Smooth muscle cell (in vitro differentiated cells): ENCODE measurements at regions not wholly inside any gene's neighbourhood (a gene's known extent, or its start where the extent isn't known, plus 50 kb on each side); places are given as distances from the start of the nearest gene placed in this dataset.

Source experiments
- DNase-seq: peaks from one replicate; lab custom pipeline; 2025; ENCODE audit not compliant: unreplicated experiment; lab: John Stamatoyannopoulos, UW
- H2AFZ ChIP-seq: fragments of 200-600 bp; sonication (generic); 2 replicates; pipeline ENCODE4 v1.6.0; 2016; ENCODE audit warnings: antibody characterized with exemption, low read depth, mild to moderate bottlenecking
- H3F3A ChIP-seq: fragments of 200-600 bp; sonication (generic); 2 replicates; pipeline ENCODE4 v1.6.0; 2017; ENCODE audit warnings: antibody characterized with exemption, low read depth
- H3K27ac ChIP-seq: fragments of 200-600 bp; sonication (generic); 2 replicates; pipeline ENCODE4 v1.5.1; 2016; ENCODE audit warnings: low read depth, mild to moderate bottlenecking
- H3K27me3 ChIP-seq: fragments of 200-600 bp; sonication (generic); 2 replicates; pipeline ENCODE4 v1.6.1; 2016; ENCODE audit warnings: low read depth, mild to moderate bottlenecking
- H3K36me3 ChIP-seq: fragments of 200-600 bp; sonication (generic); 2 replicates; pipeline ENCODE4 v1.5.1; 2016; ENCODE audit warnings: low read depth
- H3K4me1 ChIP-seq: fragments of 200-600 bp; sonication (generic); 2 replicates; pipeline ENCODE4 v1.5.1; 2016; ENCODE audit warnings: low read depth
- H3K4me2 ChIP-seq: fragments of 200-600 bp; sonication (generic); 2 replicates; pipeline ENCODE4 v1.6.0; 2016; ENCODE audit warnings: mild to moderate bottlenecking
- H3K4me3 ChIP-seq: fragments of 200-600 bp; sonication (generic); 2 replicates; pipeline ENCODE4 v1.5.1; 2016; ENCODE audit warnings: mild to moderate bottlenecking
- H3K79me2 ChIP-seq: fragments of 200-600 bp; sonication (generic); 2 replicates; pipeline ENCODE4 v1.6.0; 2016; ENCODE audit warnings: low read depth, mild to moderate bottlenecking
- H3K9ac ChIP-seq: fragments of 200-600 bp; sonication (generic); 2 replicates; pipeline ENCODE4 v1.6.0; 2016; ENCODE audit warnings: low read depth
- H3K9me3 ChIP-seq: fragments of 200-600 bp; sonication (generic); replicated peaks from 2 replicates; pipeline ENCODE4 v1.5.1; 2016; ENCODE audit warnings: low read depth
- H4K20me1 ChIP-seq: fragments of 200-600 bp; sonication (generic); 2 replicates; pipeline ENCODE4 v1.6.0; 2016; ENCODE audit warnings: low read depth
- WGBS: methylation state at CpG from one replicate; pipeline ENCODE4 v1.1.7; 2016; ENCODE audit warnings: low lambda C conversion rate; 5-methylcytosine and 5-hydroxymethylcytosine counted together
- TF ChIP-seq, protein P1 (sequence below): fragments of 200-600 bp; sonication (generic); IDR thresholded peaks from 2 replicates; pipeline ENCODE4 v1.5.1; 2017; ENCODE audit warnings: borderline replicate concordance, mild to moderate bottlenecking, antibody characterized with exemption; ENCODE audit not compliant: insufficient read depth, poor library complexity, severe bottlenecking

- no peak overlapping the region for H3K9ac ChIP-seq
- no peaks in the 10 kb centered on the region for H4K20me1 ChIP-seq
- no peaks in the 10 kb centered on the region for H3K4me1 ChIP-seq
- no peaks in the 10 kb centered on the region for H3K36me3 ChIP-seq
- no peak overlapping the region for H2AFZ ChIP-seq
- no peak overlapping the region for H3K4me3 ChIP-seq
- H3F3A ChIP-seq, result no peaks in the 10 kb centered on the region
- H3K9me3 ChIP-seq, result no peaks in the 10 kb centered on the region
- TF ChIP-seq, protein P1, sequence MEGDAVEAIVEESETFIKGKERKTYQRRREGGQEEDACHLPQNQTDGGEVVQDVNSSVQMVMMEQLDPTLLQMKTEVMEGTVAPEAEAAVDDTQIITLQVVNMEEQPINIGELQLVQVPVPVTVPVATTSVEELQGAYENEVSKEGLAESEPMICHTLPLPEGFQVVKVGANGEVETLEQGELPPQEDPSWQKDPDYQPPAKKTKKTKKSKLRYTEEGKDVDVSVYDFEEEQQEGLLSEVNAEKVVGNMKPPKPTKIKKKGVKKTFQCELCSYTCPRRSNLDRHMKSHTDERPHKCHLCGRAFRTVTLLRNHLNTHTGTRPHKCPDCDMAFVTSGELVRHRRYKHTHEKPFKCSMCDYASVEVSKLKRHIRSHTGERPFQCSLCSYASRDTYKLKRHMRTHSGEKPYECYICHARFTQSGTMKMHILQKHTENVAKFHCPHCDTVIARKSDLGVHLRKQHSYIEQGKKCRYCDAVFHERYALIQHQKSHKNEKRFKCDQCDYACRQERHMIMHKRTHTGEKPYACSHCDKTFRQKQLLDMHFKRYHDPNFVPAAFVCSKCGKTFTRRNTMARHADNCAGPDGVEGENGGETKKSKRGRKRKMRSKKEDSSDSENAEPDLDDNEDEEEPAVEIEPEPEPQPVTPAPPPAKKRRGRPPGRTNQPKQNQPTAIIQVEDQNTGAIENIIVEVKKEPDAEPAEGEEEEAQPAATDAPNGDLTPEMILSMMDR, result no peak
- no peak overlapping the region for H3K27ac ChIP-seq
- no peaks in the 10 kb centered on the region for H3K79me2 ChIP-seq
- DNase-seq, result no peak
- 44% methylated on average over 38 of the region's 39 CpGs for WGBS
- H3K4me2 ChIP-seq, result peak overlapping the region; percentile 60
- no peaks in the 10 kb centered on the region for H3K27me3 ChIP-seq
These were observed 140.2 kb upstream of the PJA1 start for GRCh38 chrX:69305333-69306062.

DNA sequence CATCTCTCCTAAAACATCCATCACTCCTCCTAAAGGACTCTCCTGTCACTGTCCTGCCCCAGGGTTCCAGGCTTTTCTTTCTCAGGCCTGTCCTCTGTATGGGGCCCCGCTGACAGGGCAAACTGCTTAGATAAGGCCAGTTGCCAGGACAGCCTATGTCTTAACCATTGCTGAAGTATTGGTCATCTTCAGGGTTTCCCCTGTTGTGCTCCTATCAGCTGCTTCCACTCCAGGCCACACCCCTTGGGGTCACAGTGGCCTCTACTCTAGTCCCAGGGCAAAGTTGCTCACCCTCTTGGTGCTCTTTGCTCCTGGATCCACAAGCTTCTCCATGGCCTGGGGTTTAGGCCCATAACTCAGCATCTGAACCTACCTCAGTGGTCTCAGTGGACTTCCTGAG lies 138.0 kb upstream of the PJA1 start:
- H3K4me3 ChIP-seq, result no peak overlapping the region
- no peak for DNase-seq
- no peaks in the 10 kb centered on the region for H3F3A ChIP-seq
- no peak overlapping the region for H3K4me2 ChIP-seq
- H3K9ac ChIP-seq, result no peak overlapping the region
- H3K36me3 ChIP-seq, result no peaks in the 10 kb centered on the region
- H3K27ac ChIP-seq, result no peak overlapping the region
- no peaks in the 10 kb centered on the region for H3K4me1 ChIP-seq
- H3K27me3 ChIP-seq, result no peaks in the 10 kb centered on the region
- H4K20me1 ChIP-seq, result no peaks in the 10 kb centered on the region
- TF ChIP-seq, protein P1, result no peak
- H2AFZ ChIP-seq, result no peak overlapping the region
- H3K79me2 ChIP-seq, result no peaks in the 10 kb centered on the region
- 42% methylated on average over 1 of the region's 1 CpG for WGBS
- no peaks in the 10 kb centered on the region for H3K9me3 ChIP-seq

GRCh38 chrX:69299951-69300714 lies 134.9 kb upstream of the PJA1 start:
- no peaks in the 10 kb centered on the region for H3K9me3 ChIP-seq
- H3K4me1 ChIP-seq, result no peaks in the 10 kb centered on the region
- no peak overlapping the region for H3K9ac ChIP-seq
- H3K36me3 ChIP-seq, result no peaks in the 10 kb centered on the region
- WGBS, result 93% methylated on average over 4 of the region's 4 CpGs
- no peaks in the 10 kb centered on the region for H3K79me2 ChIP-seq
- H3K27ac ChIP-seq, result no peak overlapping the region
- DNase-seq, result no peak
- no peak overlapping the region for H3K4me2 ChIP-seq
- no peaks in the 10 kb centered on the region for H3K27me3 ChIP-seq
- no peaks in the 10 kb centered on the region for H3F3A ChIP-seq
- TF ChIP-seq, protein P1, result no peak
- H2AFZ ChIP-seq, result no peak overlapping the region
- H4K20me1 ChIP-seq, result no peaks in the 10 kb centered on the region
- no peak overlapping the region for H3K4me3 ChIP-seq

- no peaks in the 10 kb centered on the region for H3F3A ChIP-seq
- no peaks in the 10 kb centered on the region for H4K20me1 ChIP-seq
- H2AFZ ChIP-seq, result no peak overlapping the region
- WGBS, result 78% methylated on average over 6 of the region's 6 CpGs
- TF ChIP-seq, protein P1, result no peak
- H3K9me3 ChIP-seq, result no peaks in the 10 kb centered on the region
- H3K9ac ChIP-seq, result no peak overlapping the region
- H3K36me3 ChIP-seq, result no peaks in the 10 kb centered on the region
- H3K27ac ChIP-seq, result no peak overlapping the region
- no peaks in the 10 kb centered on the region for H3K4me1 ChIP-seq
- DNase-seq, result no peak
- no peaks in the 10 kb centered on the region for H3K27me3 ChIP-seq
- H3K4me2 ChIP-seq, result no peak overlapping the region
- H3K79me2 ChIP-seq, result no peaks in the 10 kb centered on the region
- H3K4me3 ChIP-seq, result no peak overlapping the region
These were observed 134.0 kb upstream of the PJA1 start for GRCh38 chrX:69299285-69299684.
